Bronchial epithelial cell (primary cell): ENCODE measurements at regions not wholly inside any gene's neighbourhood (a gene's known extent, or its start where the extent isn't known, plus 50 kb on each side); places are given as distances from the start of the nearest gene placed in this dataset.

ENCODE experiments used
- DNase-seq: peaks from one replicate; pipeline ENCODE4 v3.0.0-alpha.2; 2010; ENCODE audit warnings: low read depth
- FAIRE-seq: peaks from 2 replicates; lab custom pipeline; 2011; peaks lifted over from hg19 to GRCh38; lab: Jason Lieb, UNC
- H3K27me3 ChIP-seq: 2 replicates; pipeline ENCODE4 v1.5.1; 2011; ENCODE audit warnings: low read length; ENCODE audit not compliant: control insufficient read depth, insufficient read depth
- H3K36me3 ChIP-seq: 2 replicates; pipeline ENCODE4 v1.5.1; 2011; ENCODE audit warnings: low read length; ENCODE audit not compliant: control insufficient read depth, insufficient read depth
- H3K4me3 ChIP-seq: 2 replicates; pipeline ENCODE4 v1.5.1; 2011; ENCODE audit warnings: mild to moderate bottlenecking, low read depth, low read length, control low read depth
- TF ChIP-seq, protein P1 (sequence below): IDR thresholded peaks from 2 replicates; pipeline ENCODE4 v1.5.1; 2011; ENCODE audit warnings: mild to moderate bottlenecking, moderate library complexity, low read length, control low read depth, inconsistent platforms; ENCODE audit not compliant: insufficient read depth, severe bottlenecking

GRCh38 chr1:29458737-29459619 is 222.7 kb downstream of the PTPRU start:
- TF ChIP-seq, protein P1, sequence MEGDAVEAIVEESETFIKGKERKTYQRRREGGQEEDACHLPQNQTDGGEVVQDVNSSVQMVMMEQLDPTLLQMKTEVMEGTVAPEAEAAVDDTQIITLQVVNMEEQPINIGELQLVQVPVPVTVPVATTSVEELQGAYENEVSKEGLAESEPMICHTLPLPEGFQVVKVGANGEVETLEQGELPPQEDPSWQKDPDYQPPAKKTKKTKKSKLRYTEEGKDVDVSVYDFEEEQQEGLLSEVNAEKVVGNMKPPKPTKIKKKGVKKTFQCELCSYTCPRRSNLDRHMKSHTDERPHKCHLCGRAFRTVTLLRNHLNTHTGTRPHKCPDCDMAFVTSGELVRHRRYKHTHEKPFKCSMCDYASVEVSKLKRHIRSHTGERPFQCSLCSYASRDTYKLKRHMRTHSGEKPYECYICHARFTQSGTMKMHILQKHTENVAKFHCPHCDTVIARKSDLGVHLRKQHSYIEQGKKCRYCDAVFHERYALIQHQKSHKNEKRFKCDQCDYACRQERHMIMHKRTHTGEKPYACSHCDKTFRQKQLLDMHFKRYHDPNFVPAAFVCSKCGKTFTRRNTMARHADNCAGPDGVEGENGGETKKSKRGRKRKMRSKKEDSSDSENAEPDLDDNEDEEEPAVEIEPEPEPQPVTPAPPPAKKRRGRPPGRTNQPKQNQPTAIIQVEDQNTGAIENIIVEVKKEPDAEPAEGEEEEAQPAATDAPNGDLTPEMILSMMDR, result no peak
- FAIRE-seq, result no peak
- no peak for DNase-seq

GRCh38 chr1:29457496-29458368 is 221.4 kb downstream of the PTPRU start:
- TF ChIP-seq, protein P1, result no peak
- FAIRE-seq (no peak), DNase-seq (no peak)
- no peaks in the 10 kb centered on the region for H3K36me3 ChIP-seq
- H3K27me3 ChIP-seq, result no peaks in the 10 kb centered on the region
- H3K4me3 ChIP-seq, result no peak overlapping the region

More at GRCh38 chr1:29458737-29459619, 222.7 kb downstream of the PTPRU start:
- no peaks in the 10 kb centered on the region for H3K27me3 ChIP-seq
- H3K36me3 ChIP-seq, result no peaks in the 10 kb centered on the region
- no peak overlapping the region for H3K4me3 ChIP-seq

DNA sequence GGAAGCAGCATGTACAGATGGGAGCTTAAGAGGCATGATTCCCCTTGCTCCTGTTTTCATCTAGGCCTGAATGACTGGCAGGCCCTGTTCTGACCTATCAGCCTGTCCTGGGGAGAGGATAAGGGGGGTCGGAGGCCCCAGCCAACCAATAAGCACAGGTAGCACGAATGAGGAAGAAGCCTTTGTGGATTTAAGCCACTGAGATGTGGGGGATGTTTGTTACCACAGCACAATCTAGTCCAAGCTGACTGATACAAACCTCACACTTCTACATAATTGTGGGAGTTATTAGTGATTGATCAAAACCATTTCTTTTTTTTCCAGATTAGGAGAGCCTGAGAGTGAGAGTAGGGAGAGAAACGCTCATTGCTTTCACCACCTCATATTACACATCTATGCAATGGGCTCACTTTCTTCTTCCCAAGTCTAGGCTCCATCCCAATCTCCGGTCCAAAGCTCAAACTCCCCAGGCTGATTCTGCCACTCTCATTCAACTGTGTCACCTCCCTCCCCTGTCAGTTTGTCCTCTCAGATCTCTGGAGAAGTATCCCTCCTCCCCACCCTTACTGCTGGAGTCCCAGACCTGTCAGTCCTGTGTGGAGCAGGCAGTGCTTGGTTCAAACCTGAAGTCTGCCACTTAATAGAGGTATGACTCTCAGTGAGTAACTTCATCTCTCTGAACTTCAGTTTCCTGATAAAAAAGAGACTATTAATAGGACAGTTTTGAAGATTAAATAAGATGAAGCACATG is 220.5 kb downstream of the PTPRU start:
- TF ChIP-seq, protein P1, result no peak
- FAIRE-seq (no peak), DNase-seq (no peak)
- H3K36me3 ChIP-seq, result no peaks in the 10 kb centered on the region
- H3K4me3 ChIP-seq, result no peak overlapping the region
- no peaks in the 10 kb centered on the region for H3K27me3 ChIP-seq

- no peak overlapping the region for H3K4me3 ChIP-seq
- TF ChIP-seq, protein P1, result no peak
- no peak for FAIRE-seq
- H3K27me3 ChIP-seq, result no peaks in the 10 kb centered on the region
- DNase-seq, result no peak
- H3K36me3 ChIP-seq, result no peaks in the 10 kb centered on the region
These were observed 219.5 kb downstream of the PTPRU start for GRCh38 chr1:29455781-29456180.

DNA sequence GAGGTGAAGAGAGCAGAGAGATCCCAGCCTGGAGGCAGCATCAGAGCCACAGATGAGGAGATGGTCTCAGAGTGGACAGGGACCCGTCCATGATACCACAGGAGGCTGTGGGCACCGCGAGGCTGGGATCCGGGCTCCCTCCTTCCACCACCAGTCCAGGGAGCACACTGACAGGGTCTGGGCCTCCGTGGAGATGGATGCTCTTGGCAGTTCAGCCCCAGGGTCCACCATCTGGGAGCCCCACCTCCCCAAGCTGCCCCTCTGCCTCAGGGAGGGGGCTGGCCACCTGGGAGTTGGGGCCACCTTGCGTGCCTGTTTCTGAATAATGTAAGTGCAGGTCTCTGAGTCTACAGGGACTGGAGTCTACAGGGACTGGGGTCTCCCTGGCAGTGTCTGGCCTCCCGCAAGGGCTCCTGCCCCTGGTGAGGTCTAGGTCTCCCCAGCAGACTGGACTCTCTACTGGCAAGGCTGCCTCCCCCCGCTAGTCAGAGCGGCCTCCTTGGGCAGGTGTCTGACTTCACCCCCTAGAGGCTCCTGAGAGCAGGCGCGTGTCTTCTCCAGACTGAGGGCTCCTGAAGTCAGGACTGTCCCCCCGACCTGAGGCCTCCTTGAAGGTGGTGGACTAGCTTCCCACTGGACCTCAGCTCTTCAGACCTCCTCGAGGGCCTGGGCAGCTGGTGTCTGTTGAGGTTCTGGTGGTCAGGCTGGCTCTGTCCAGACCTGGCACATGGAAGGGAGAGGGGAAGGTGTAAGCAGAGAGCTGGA is 218.5 kb downstream of the PTPRU start:
- no peaks in the 10 kb centered on the region for H3K27me3 ChIP-seq
- no peak for DNase-seq
- H3K4me3 ChIP-seq, result no peak overlapping the region
- no peaks in the 10 kb centered on the region for H3K36me3 ChIP-seq
- TF ChIP-seq, protein P1, result no peak
- no peak for FAIRE-seq
